ENCODE measurements at regions not wholly inside any gene's neighbourhood (a gene's known extent, or its start where the extent isn't known, plus 50 kb on each side); places are given as distances from the start of the nearest gene placed in this dataset.

DNA sequence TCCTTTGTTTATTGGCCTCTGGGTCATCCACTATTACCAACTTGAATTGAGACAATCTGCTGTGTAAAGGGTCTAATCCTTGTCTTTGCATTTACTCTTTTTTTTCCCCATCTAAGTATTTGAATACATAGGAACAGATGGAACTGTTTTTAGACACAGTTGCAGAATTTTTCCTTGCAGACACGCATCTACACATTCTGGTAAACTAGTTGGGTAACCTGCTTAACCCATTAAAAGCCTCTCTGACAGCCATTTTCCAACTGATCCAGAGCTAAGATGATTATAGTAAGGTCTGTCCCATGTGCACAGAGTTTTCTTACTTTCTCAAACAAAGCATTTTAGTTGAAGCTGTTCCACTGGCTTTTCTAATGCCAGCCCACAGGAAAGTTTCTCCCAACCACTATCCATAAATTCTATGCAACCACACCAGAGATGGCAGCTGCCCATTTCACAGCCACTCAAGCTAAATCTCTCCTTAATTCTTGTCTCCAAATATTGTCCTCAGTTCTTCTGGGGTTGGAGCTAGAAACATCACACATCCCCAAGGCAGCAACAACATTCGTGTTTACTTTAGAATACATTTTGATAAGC, 492.1 kb downstream of the MAFB start:
- H4K20me1 ChIP-seq (ENCODE audit: insufficient read depth, poor library complexity, severe bottlenecking): no peaks in the 10 kb centered on the region
- no peak overlapping the region for H3K4me3 ChIP-seq
- no peaks in the 10 kb centered on the region for H3K9me3 ChIP-seq (ENCODE audit: low read depth)
- no peak overlapping the region for H3K4me2 ChIP-seq
- TF ChIP-seq, protein P1, sequence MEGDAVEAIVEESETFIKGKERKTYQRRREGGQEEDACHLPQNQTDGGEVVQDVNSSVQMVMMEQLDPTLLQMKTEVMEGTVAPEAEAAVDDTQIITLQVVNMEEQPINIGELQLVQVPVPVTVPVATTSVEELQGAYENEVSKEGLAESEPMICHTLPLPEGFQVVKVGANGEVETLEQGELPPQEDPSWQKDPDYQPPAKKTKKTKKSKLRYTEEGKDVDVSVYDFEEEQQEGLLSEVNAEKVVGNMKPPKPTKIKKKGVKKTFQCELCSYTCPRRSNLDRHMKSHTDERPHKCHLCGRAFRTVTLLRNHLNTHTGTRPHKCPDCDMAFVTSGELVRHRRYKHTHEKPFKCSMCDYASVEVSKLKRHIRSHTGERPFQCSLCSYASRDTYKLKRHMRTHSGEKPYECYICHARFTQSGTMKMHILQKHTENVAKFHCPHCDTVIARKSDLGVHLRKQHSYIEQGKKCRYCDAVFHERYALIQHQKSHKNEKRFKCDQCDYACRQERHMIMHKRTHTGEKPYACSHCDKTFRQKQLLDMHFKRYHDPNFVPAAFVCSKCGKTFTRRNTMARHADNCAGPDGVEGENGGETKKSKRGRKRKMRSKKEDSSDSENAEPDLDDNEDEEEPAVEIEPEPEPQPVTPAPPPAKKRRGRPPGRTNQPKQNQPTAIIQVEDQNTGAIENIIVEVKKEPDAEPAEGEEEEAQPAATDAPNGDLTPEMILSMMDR (IDR thresholded peaks at IDR 0.05; ENCODE audit: poor library complexity): no peak
- TF ChIP-seq EZH2phosphoT487 (IDR thresholded peaks at IDR 0.05; ENCODE audit: low read depth, severe bottlenecking, unreplicated experiment) (no peak), EZH2 (IDR thresholded peaks at IDR 0.05; ENCODE audit: borderline replicate concordance) (no peak)
- H3K79me2 ChIP-seq: no peaks in the 10 kb centered on the region
- peaks cover 3% of the 10 kb centered on the region for H3K4me1 ChIP-seq (ENCODE audit: insufficient read depth)
- DNase-seq (ENCODE audit: low spot score): no peak
- no peak overlapping the region for H2AFZ ChIP-seq
- H3K36me3 ChIP-seq (replicated peaks; ENCODE audit: insufficient read depth, low read depth): no peaks in the 10 kb centered on the region
- H3K27me3 ChIP-seq: no peaks in the 10 kb centered on the region
- WGBS (ENCODE audit: low lambda C conversion rate, missing lambda C conversion rate): 21% methylated on average over 2 of the region's 2 CpGs
- H3K9me2 ChIP-seq (replicated peaks; ENCODE audit: insufficient read depth): no peaks in the 10 kb centered on the region
- H3K27ac ChIP-seq: no peak overlapping the region

GRCh38 chr20:40195742-40196141, 493.3 kb downstream of the MAFB start:
- Histone ChIP-seq H3K4me3 (no peak overlapping the region), H3K36me3 (replicated peaks; ENCODE audit: insufficient read depth, low read depth) (no peaks in the 10 kb centered on the region), H3K27me3 (no peaks in the 10 kb centered on the region), H2AFZ (no peak overlapping the region), H3K4me1 (ENCODE audit: insufficient read depth) (peaks cover 3% of the 10 kb centered on the region), H3K79me2 (no peaks in the 10 kb centered on the region), H3K4me2 (no peak overlapping the region), H3K9me2 (replicated peaks; ENCODE audit: insufficient read depth) (no peaks in the 10 kb centered on the region), H4K20me1 (ENCODE audit: insufficient read depth, poor library complexity, severe bottlenecking) (no peaks in the 10 kb centered on the region), H3K27ac (no peak overlapping the region), H3K9me3 (ENCODE audit: low read depth) (no peaks in the 10 kb centered on the region)
- whole genome bisulfite sequencing (ENCODE audit: low lambda C conversion rate, missing lambda C conversion rate): 93% methylated on average over 6 of the region's 6 CpGs
- DNase-seq (ENCODE audit: low spot score): no peak
- TF ChIP-seq EZH2phosphoT487 (IDR thresholded peaks at IDR 0.05; ENCODE audit: low read depth, severe bottlenecking, unreplicated experiment): no peak
- TF ChIP-seq, protein P1 (IDR thresholded peaks at IDR 0.05; ENCODE audit: poor library complexity): no peak
- no peak for TF ChIP-seq EZH2 (IDR thresholded peaks at IDR 0.05; ENCODE audit: borderline replicate concordance)

GRCh38 chr20:40192529-40192928, 496.5 kb downstream of the MAFB start:
- no peak for TF ChIP-seq EZH2phosphoT487 (IDR thresholded peaks at IDR 0.05; ENCODE audit: low read depth, severe bottlenecking, unreplicated experiment)
- TF ChIP-seq, protein P1 (IDR thresholded peaks at IDR 0.05; ENCODE audit: poor library complexity): no peak
- Histone ChIP-seq H3K4me3 (no peak overlapping the region), H3K9me3 (ENCODE audit: low read depth) (no peaks in the 10 kb centered on the region), H3K4me2 (no peak overlapping the region), H3K9me2 (replicated peaks; ENCODE audit: insufficient read depth) (no peaks in the 10 kb centered on the region), H2AFZ (no peak overlapping the region), H4K20me1 (ENCODE audit: insufficient read depth, poor library complexity, severe bottlenecking) (no peaks in the 10 kb centered on the region), H3K79me2 (no peaks in the 10 kb centered on the region), H3K4me1 (ENCODE audit: insufficient read depth) (peaks cover 3% of the 10 kb centered on the region), H3K36me3 (replicated peaks; ENCODE audit: insufficient read depth, low read depth) (no peaks in the 10 kb centered on the region), H3K27ac (no peak overlapping the region), H3K27me3 (no peaks in the 10 kb centered on the region)
- no peak for DNase-seq (ENCODE audit: low spot score)

- no peak overlapping the region for H3K4me2 ChIP-seq
- H3K27ac ChIP-seq: no peak overlapping the region
- H3K27me3 ChIP-seq: no peaks in the 10 kb centered on the region
- no peak for DNase-seq (ENCODE audit: low spot score)
- no peak overlapping the region for H3K4me3 ChIP-seq
- no peaks in the 10 kb centered on the region for H3K9me2 ChIP-seq (replicated peaks; ENCODE audit: insufficient read depth)
- 84% methylated on average over 4 of the region's 4 CpGs for WGBS (ENCODE audit: low lambda C conversion rate, missing lambda C conversion rate)
- no peaks in the 10 kb centered on the region for H4K20me1 ChIP-seq (ENCODE audit: insufficient read depth, poor library complexity, severe bottlenecking)
- peaks cover 1% of the 10 kb centered on the region for H3K4me1 ChIP-seq (ENCODE audit: insufficient read depth)
- no peaks in the 10 kb centered on the region for H3K36me3 ChIP-seq (replicated peaks; ENCODE audit: insufficient read depth, low read depth)
- no peak overlapping the region for H2AFZ ChIP-seq
- TF ChIP-seq EZH2phosphoT487 (IDR thresholded peaks at IDR 0.05; ENCODE audit: low read depth, severe bottlenecking, unreplicated experiment): no peak
- TF ChIP-seq, protein P1 (IDR thresholded peaks at IDR 0.05; ENCODE audit: poor library complexity): no peak
- H3K9me3 ChIP-seq (ENCODE audit: low read depth): no peaks in the 10 kb centered on the region
- no peaks in the 10 kb centered on the region for H3K79me2 ChIP-seq
Observed at GRCh38 chr20:40192081-40192480, 497.0 kb downstream of the MAFB start.
